Panc1 (cell line): ENCODE measurements at regions not wholly inside any gene's neighbourhood (a gene's known extent, or its start where the extent isn't known, plus 50 kb on each side); places are given as distances from the start of the nearest gene placed in this dataset.

Source experiments
- CTCF ChIP-seq: fragments of 450-650 bp; IDR thresholded peaks from 2 replicates; pipeline ENCODE4 v1.5.1; 2017; ENCODE audit warnings: mild to moderate bottlenecking
- TCF7L2 ChIP-seq: IDR thresholded peaks from 2 replicates; pipeline ENCODE4 v1.6.1; 2011; ENCODE audit warnings: mild to moderate bottlenecking, low read depth, low read length, inconsistent platforms
- TF ChIP-seq, protein P1 (sequence below), 2 experiments: IDR thresholded peaks; 2 replicates each; pipeline ENCODE4 v1.6.1; 2011 to 2012; ENCODE audit warnings: low read depth in 2 of 2, control low read depth in 1 of 2, low read length in 1 of 2, mild to moderate bottlenecking in 1 of 2, moderate library complexity in 1 of 2; ENCODE audit not compliant: insufficient read depth in 1 of 2

- TF ChIP-seq TCF7L2, result no peak
- TF ChIP-seq CTCF, result no peak
- TF ChIP-seq, protein P1, sequence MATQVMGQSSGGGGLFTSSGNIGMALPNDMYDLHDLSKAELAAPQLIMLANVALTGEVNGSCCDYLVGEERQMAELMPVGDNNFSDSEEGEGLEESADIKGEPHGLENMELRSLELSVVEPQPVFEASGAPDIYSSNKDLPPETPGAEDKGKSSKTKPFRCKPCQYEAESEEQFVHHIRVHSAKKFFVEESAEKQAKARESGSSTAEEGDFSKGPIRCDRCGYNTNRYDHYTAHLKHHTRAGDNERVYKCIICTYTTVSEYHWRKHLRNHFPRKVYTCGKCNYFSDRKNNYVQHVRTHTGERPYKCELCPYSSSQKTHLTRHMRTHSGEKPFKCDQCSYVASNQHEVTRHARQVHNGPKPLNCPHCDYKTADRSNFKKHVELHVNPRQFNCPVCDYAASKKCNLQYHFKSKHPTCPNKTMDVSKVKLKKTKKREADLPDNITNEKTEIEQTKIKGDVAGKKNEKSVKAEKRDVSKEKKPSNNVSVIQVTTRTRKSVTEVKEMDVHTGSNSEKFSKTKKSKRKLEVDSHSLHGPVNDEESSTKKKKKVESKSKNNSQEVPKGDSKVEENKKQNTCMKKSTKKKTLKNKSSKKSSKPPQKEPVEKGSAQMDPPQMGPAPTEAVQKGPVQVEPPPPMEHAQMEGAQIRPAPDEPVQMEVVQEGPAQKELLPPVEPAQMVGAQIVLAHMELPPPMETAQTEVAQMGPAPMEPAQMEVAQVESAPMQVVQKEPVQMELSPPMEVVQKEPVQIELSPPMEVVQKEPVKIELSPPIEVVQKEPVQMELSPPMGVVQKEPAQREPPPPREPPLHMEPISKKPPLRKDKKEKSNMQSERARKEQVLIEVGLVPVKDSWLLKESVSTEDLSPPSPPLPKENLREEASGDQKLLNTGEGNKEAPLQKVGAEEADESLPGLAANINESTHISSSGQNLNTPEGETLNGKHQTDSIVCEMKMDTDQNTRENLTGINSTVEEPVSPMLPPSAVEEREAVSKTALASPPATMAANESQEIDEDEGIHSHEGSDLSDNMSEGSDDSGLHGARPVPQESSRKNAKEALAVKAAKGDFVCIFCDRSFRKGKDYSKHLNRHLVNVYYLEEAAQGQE (IDR thresholded peaks at IDR 0.05; ENCODE audit: insufficient read depth in 1 of 2, low read depth in 2 of 2, low read length in 1 of 2), result no peak
Observed at GRCh38 chr16:52817696-52818095, 235.0 kb downstream of the CHD9NB start.
